Hematopoietic multipotent progenitor cell treated with erythropoietin and hydrocortisone succinate and interleukin-3 and kit ligand, for 4 days (in vitro differentiated cells): ENCODE measurements at regions not wholly inside any gene's neighbourhood (a gene's known extent, or its start where the extent isn't known, plus 50 kb on each side); places are given as distances from the start of the nearest gene placed in this dataset.

ENCODE experiments used
- DNase-seq: peaks from one replicate; pipeline ENCODE4 v3.0.0-alpha.2; 2015

- no peak for DNase-seq
Measured at GRCh38 chr7:155984609-155985405, 172.5 kb upstream of the SHH start.

- no peak for DNase-seq
Measured at GRCh38 chr7:155984028-155984580, 171.8 kb upstream of the SHH start.

GRCh38 chr7:155983176-155983815, 171.0 kb upstream of the SHH start:
- no peak for DNase-seq

GRCh38 chr7:155981703-155982102, 169.4 kb upstream of the SHH start:
- no peak for DNase-seq

GRCh38 chr7:155980841-155981240, 168.6 kb upstream of the SHH start:
- no peak for DNase-seq

- DNase-seq = no peak
Measured at GRCh38 chr7:155979994-155980393, 167.7 kb upstream of the SHH start.

GRCh38 chr7:155979566-155979965, 167.3 kb upstream of the SHH start:
- DNase-seq = no peak

- no peak for DNase-seq
Measured at GRCh38 chr7:155975490-155975889, 163.2 kb upstream of the SHH start.

- DNase-seq = no peak
Measured at GRCh38 chr7:155974186-155974897, 162.1 kb upstream of the SHH start.

- no peak for DNase-seq
Measured at GRCh38 chr7:155973451-155973997, 161.3 kb upstream of the SHH start.

- no peak for DNase-seq
Measured at GRCh38 chr7:155972651-155973390, 160.6 kb upstream of the SHH start.

GRCh38 chr7:155972247-155972646, 160.0 kb upstream of the SHH start:
- DNase-seq = no peak

- no peak for DNase-seq
Measured at GRCh38 chr7:155971180-155971770, 159.0 kb upstream of the SHH start.

GRCh38 chr7:155969192-155969929, 157.1 kb upstream of the SHH start:
- no peak for DNase-seq

GRCh38 chr7:155965010-155965409, 152.7 kb upstream of the SHH start:
- DNase-seq = no peak

- no peak for DNase-seq
Measured at GRCh38 chr7:155964543-155964942, 152.3 kb upstream of the SHH start.

- DNase-seq = peak; percentile 22
Measured at GRCh38 chr7:155963771-155964195, 151.5 kb upstream of the SHH start.

- DNase-seq = no peak
Measured at GRCh38 chr7:155963356-155963755, 151.1 kb upstream of the SHH start.

GRCh38 chr7:155962968-155963300, 150.7 kb upstream of the SHH start:
- no peak for DNase-seq

- DNase-seq = peak; percentile 14
Measured at GRCh38 chr7:155962191-155962967, 150.1 kb upstream of the SHH start.
